Tibial nerve (tissue), 3 donors: ENCODE measurements at regions not wholly inside any gene's neighbourhood (a gene's known extent, or its start where the extent isn't known, plus 50 kb on each side); places are given as distances from the start of the nearest gene placed in this dataset.

ENCODE experiments used
- POLR2A ChIP-seq, 2 donors: fragments of 450-650 bp; IDR thresholded peaks; one replicate each; pipeline ENCODE4 v1.6.1; 2017; ENCODE audit warnings: antibody characterized with exemption in 2 of 2, mild to moderate bottlenecking in 2 of 2, moderate library complexity in 2 of 2
- TF ChIP-seq, protein P1 (sequence below), 5 experiments: fragments of 200-600 bp in 3 of 5; fragments of 450-650 bp in 2 of 5; sonication (generic) in 3 of 5; IDR thresholded peaks; one replicate each; pipeline ENCODE4 v1.5.1; 2016 to 2019; ENCODE audit warnings: antibody characterized with exemption in 5 of 5, mild to moderate bottlenecking in 3 of 5, moderate library complexity in 2 of 5

DNA sequence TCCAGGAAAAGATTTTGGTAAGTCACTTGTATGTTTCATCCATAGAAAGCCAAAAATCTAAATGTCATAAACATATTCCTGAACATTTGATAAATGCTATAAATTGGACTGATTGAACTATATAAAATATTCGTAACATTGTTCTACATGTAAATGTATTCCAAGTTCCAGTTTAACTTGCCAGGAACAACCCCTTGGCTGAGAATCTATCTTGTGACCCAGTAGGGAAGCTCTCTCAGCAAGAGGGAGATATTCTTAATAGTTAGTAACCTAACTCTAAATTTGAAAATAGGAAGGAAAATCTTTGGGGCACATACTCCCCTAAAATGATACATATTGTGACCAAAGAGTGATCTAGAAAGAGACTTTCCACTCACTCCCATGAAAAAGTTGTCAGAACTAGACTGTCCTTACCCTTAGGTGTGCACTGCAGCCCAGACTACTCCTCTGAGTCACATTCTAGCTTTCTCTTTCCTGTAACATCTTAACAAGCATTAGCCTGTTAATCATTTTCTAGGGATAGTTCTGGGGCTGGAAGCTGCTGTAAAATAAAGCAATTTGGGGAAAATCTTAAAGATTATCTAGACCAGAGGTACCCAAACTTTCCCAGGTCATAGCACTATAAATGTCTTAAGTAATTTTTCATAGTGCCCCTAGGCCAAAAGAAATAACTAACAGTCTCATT is 73.7 kb upstream of the SKAP2 start:
- TF ChIP-seq, protein P1, sequence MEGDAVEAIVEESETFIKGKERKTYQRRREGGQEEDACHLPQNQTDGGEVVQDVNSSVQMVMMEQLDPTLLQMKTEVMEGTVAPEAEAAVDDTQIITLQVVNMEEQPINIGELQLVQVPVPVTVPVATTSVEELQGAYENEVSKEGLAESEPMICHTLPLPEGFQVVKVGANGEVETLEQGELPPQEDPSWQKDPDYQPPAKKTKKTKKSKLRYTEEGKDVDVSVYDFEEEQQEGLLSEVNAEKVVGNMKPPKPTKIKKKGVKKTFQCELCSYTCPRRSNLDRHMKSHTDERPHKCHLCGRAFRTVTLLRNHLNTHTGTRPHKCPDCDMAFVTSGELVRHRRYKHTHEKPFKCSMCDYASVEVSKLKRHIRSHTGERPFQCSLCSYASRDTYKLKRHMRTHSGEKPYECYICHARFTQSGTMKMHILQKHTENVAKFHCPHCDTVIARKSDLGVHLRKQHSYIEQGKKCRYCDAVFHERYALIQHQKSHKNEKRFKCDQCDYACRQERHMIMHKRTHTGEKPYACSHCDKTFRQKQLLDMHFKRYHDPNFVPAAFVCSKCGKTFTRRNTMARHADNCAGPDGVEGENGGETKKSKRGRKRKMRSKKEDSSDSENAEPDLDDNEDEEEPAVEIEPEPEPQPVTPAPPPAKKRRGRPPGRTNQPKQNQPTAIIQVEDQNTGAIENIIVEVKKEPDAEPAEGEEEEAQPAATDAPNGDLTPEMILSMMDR (IDR thresholded peaks at IDR 0.05) = no peak
- no peak for TF ChIP-seq POLR2A (IDR thresholded peaks at IDR 0.05)
